Lung (tissue), 11 donors: ENCODE measurements at regions not wholly inside any gene's neighbourhood (a gene's known extent, or its start where the extent isn't known, plus 50 kb on each side); places are given as distances from the start of the nearest gene placed in this dataset.

Experiments
- ATAC-seq: fragments of 200-7000 bp; cut with Tn5 transposase; one replicate; pipeline ENCODE4 v1.9.1; 2020; ENCODE audit warnings: moderate number of reproducible peaks; ENCODE audit not compliant: insufficient read depth, low FRiP score
- DNase-seq, 3 donors: peaks; one replicate each; pipeline ENCODE4 v3.0.0-alpha.2; 2013 to 2017
- H3K27ac ChIP-seq, 2 donors: one replicate each; pipeline ENCODE4 v1.5.1; 2013; ENCODE audit warnings: mild to moderate bottlenecking in 2 of 2, moderate library complexity in 2 of 2, control low read depth in 1 of 2, inconsistent platforms in 1 of 2, low read depth in 1 of 2, low read length in 1 of 2
- H3K27me3 ChIP-seq, 3 donors: one replicate each; pipeline ENCODE4 v1.5.1; 2013; ENCODE audit warnings: low read length in 2 of 3; ENCODE audit not compliant: control insufficient read depth in 3 of 3, insufficient read depth in 3 of 3
- H3K36me3 ChIP-seq, 4 donors: one replicate each; pipeline ENCODE4 v1.5.1; 2013; ENCODE audit warnings: low read length in 4 of 4, mild to moderate bottlenecking in 1 of 4, moderate library complexity in 1 of 4; ENCODE audit not compliant: control insufficient read depth in 4 of 4, insufficient read depth in 4 of 4
- H3K4me1 ChIP-seq, 5 donors: one replicate each; pipeline ENCODE4 v1.5.1; 2013; ENCODE audit warnings: low read length in 5 of 5, mild to moderate bottlenecking in 2 of 5, moderate library complexity in 1 of 5; ENCODE audit not compliant: control insufficient read depth in 5 of 5, insufficient read depth in 5 of 5
- H3K4me3 ChIP-seq: one replicate; pipeline ENCODE4 v1.5.1; 2013; ENCODE audit warnings: mild to moderate bottlenecking, control low read depth, moderate library complexity
- H3K9ac ChIP-seq, 2 donors: one replicate each; pipeline ENCODE4 v1.5.1; 2013; ENCODE audit warnings: low read length in 2 of 2, control low read depth in 1 of 2; ENCODE audit not compliant: insufficient read depth in 1 of 2
- H3K9me3 ChIP-seq, 4 donors: one replicate each; pipeline ENCODE4 v1.5.1; 2013; ENCODE audit warnings: low read length in 3 of 4, mild to moderate bottlenecking in 1 of 4, moderate library complexity in 1 of 4; ENCODE audit not compliant: control insufficient read depth in 4 of 4, insufficient read depth in 3 of 4
- CTCF ChIP-seq: IDR thresholded peaks from 2 replicates; pipeline ENCODE4 v1.5.1; 2012; ENCODE audit warnings: mild to moderate bottlenecking; ENCODE audit errors: control extremely low read depth, extremely low read depth
- WGBS, 2 donors: extraction: QIAGEN DNeasy Blood & Tissue Kit; methylation state at CpG; one replicate each; pipeline ENCODE4 v1.1.7; 2013; 5-methylcytosine and 5-hydroxymethylcytosine counted together
- donor health status: control.
- donor health status: control.
- donor health status: Bipolar disorder and iron deficiency.
- donor health status: healthy.
- donor health status: DM: yes; HTN: yes; CAD: no.

- no peaks in the 10 kb centered on the region for H3K27me3 ChIP-seq
- H3K4me3 ChIP-seq: no peak overlapping the region
- H3K9me3 ChIP-seq: no peaks in the 10 kb centered on the region
- no peaks in the 10 kb centered on the region for H3K36me3 ChIP-seq
- H3K27ac ChIP-seq: no peak overlapping the region
- DNase-seq (no peak), ATAC-seq (no peak)
- no peak overlapping the region for H3K9ac ChIP-seq
- TF ChIP-seq CTCF: no peak
- H3K4me1 ChIP-seq: no peaks in the 10 kb centered on the region
- WGBS, 2 donors: 84 to 86% methylated on average over 1 of the region's 1 CpG
These were observed 289.3 kb upstream of the PLSCR5 start for GRCh38 chr3:146894406-146894805.

GRCh38 chr3:146892041-146892440, 286.9 kb upstream of the PLSCR5 start:
- H3K4me1 ChIP-seq: peaks cover 0 to 8% (median 0%) of the 10 kb centered on the region in 5 donors
- no peak overlapping the region for H3K4me3 ChIP-seq
- ATAC-seq (no peak), DNase-seq (no peak)
- H3K36me3 ChIP-seq: no peaks in the 10 kb centered on the region
- no peaks in the 10 kb centered on the region for H3K9me3 ChIP-seq
- WGBS, 2 donors: 85 to 86% methylated on average over 5 of the region's 5 CpGs
- H3K27me3 ChIP-seq: no peaks in the 10 kb centered on the region
- no peak overlapping the region for H3K9ac ChIP-seq
- no peak overlapping the region for H3K27ac ChIP-seq
- no peak for TF ChIP-seq CTCF

GRCh38 chr3:146889626-146890025, 284.5 kb upstream of the PLSCR5 start:
- no peak for TF ChIP-seq CTCF
- no peaks in the 10 kb centered on the region for H3K9me3 ChIP-seq
- H3K36me3 ChIP-seq: no peaks in the 10 kb centered on the region
- H3K27me3 ChIP-seq: no peaks in the 10 kb centered on the region
- H3K9ac ChIP-seq: no peak overlapping the region
- WGBS, 2 donors: 71 to 85% methylated on average over 1 of the region's 1 CpG
- ATAC-seq (no peak), DNase-seq (no peak)
- no peak overlapping the region for H3K27ac ChIP-seq
- H3K4me3 ChIP-seq: no peak overlapping the region
- H3K4me1 ChIP-seq: peaks cover 0 to 11% (median 0%) of the 10 kb centered on the region in 5 donors

GRCh38 chr3:146888176-146888575, 283.0 kb upstream of the PLSCR5 start:
- no peaks in the 10 kb centered on the region for H3K9me3 ChIP-seq
- no peak overlapping the region for H3K27ac ChIP-seq
- H3K27me3 ChIP-seq: no peaks in the 10 kb centered on the region
- no peak for TF ChIP-seq CTCF
- H3K9ac ChIP-seq: no peak overlapping the region
- ATAC-seq: no peak
- H3K4me1 ChIP-seq: peaks cover 0 to 11% (median 0%) of the 10 kb centered on the region in 5 donors
- peak; percentile 15 to 74 (median 57) for DNase-seq
- 87 to 89% methylated on average over 4 of the region's 4 CpGs for WGBS, 2 donors
- H3K4me3 ChIP-seq: no peak overlapping the region
- no peaks in the 10 kb centered on the region for H3K36me3 ChIP-seq
